ENCODE measurements at regions not wholly inside any gene's neighbourhood (a gene's known extent, or its start where the extent isn't known, plus 50 kb on each side); places are given as distances from the start of the nearest gene placed in this dataset.

- H3K27me3 ChIP-seq (ENCODE audit: insufficient read depth, low read length), result no peaks in the 10 kb centered on the region
- ChIA-PET POLR2A (no interaction called here), CTCF (no interaction called here), RAD21 (ENCODE audit: low non-redundant PET in 1 of 2, low total read pairs in 2 of 2, uncharacterized antibody in 2 of 2, unreplicated experiment in 2 of 2) (no interaction called here)
- H3K9me2 ChIP-seq (ENCODE audit: insufficient read depth), result no peaks in the 10 kb centered on the region
- no peaks in the 10 kb centered on the region for H3K79me2 ChIP-seq (ENCODE audit: insufficient read depth, low read length)
- no TSS peak for BruUV-seq (replicated peaks)
- H3K9ac ChIP-seq (ENCODE audit: low read length), result no peak overlapping the region
- no peak for TF ChIP-seq SP1 (IDR thresholded peaks at IDR 0.05; ENCODE audit: low read depth)
- no peak for TF ChIP-seq REST (IDR thresholded peaks at IDR 0.05; ENCODE audit: low read depth)
- H4K20me1 ChIP-seq (ENCODE audit: insufficient read depth), result no peaks in the 10 kb centered on the region
- H3K27ac ChIP-seq (ENCODE audit: low read depth, low read length), result no peak overlapping the region
- DNase-seq (ENCODE audit: low read depth, low spot score) (no peak), ATAC-seq (no peak)
- H3K4me2 ChIP-seq (ENCODE audit: low read length), result no peak overlapping the region
- H3K4me3 ChIP-seq (replicated peaks in 1 of 2; ENCODE audit: low read depth in 1 of 2, low read length in 2 of 2), result no peak overlapping the region
- no peaks in the 10 kb centered on the region for H3K9me3 ChIP-seq (ENCODE audit: control insufficient read depth in 1 of 2, insufficient read depth in 1 of 2, low read depth in 1 of 2, low read length in 2 of 2)
- no peak overlapping the region for H2AFZ ChIP-seq (ENCODE audit: low read depth, low read length, poor library complexity, severe bottlenecking)
- intact Hi-C loops (cut with micrococcal nuclease), result no loop called here
- H3K4me1 ChIP-seq (ENCODE audit: control insufficient read depth in 1 of 2, insufficient read depth in 2 of 2, low read length in 2 of 2), result no peaks in the 10 kb centered on the region
- H3K36me3 ChIP-seq (ENCODE audit: control insufficient read depth in 1 of 2, insufficient read depth in 2 of 2, low read length in 2 of 2), result no peaks in the 10 kb centered on the region
Measured at GRCh38 chr4:107129076-107129475, 93.0 kb upstream of the DKK2 start.

GRCh38 chr4:107128116-107128515 lies 92.0 kb upstream of the DKK2 start:
- no peak for ATAC-seq
- Histone ChIP-seq H4K20me1 (ENCODE audit: insufficient read depth) (no peaks in the 10 kb centered on the region), H3K4me3 (replicated peaks in 1 of 2; ENCODE audit: low read depth in 1 of 2, low read length in 2 of 2) (no peak overlapping the region), H3K4me1 (ENCODE audit: control insufficient read depth in 1 of 2, insufficient read depth in 2 of 2, low read length in 2 of 2) (no peaks in the 10 kb centered on the region), H3K27ac (ENCODE audit: low read depth, low read length) (no peak overlapping the region), H3K9me2 (ENCODE audit: insufficient read depth) (no peaks in the 10 kb centered on the region), H2AFZ (ENCODE audit: low read depth, low read length, poor library complexity, severe bottlenecking) (no peak overlapping the region), H3K9ac (ENCODE audit: low read length) (no peak overlapping the region), H3K4me2 (ENCODE audit: low read length) (no peak overlapping the region), H3K27me3 (ENCODE audit: insufficient read depth, low read length) (no peaks in the 10 kb centered on the region), H3K9me3 (ENCODE audit: control insufficient read depth in 1 of 2, insufficient read depth in 1 of 2, low read depth in 1 of 2, low read length in 2 of 2) (no peaks in the 10 kb centered on the region), H3K36me3 (ENCODE audit: control insufficient read depth in 1 of 2, insufficient read depth in 2 of 2, low read length in 2 of 2) (no peaks in the 10 kb centered on the region), H3K79me2 (ENCODE audit: insufficient read depth, low read length) (no peaks in the 10 kb centered on the region)
- RAD21 ChIA-PET (ENCODE audit: low non-redundant PET in 1 of 2, low total read pairs in 2 of 2, uncharacterized antibody in 2 of 2, unreplicated experiment in 2 of 2), result no interaction called here
- POLR2A ChIA-PET, result no interaction called here
- intact Hi-C loops (cut with micrococcal nuclease), result no loop called here
- DNase-seq (ENCODE audit: low read depth, low spot score), result no peak
- CTCF ChIA-PET, result no interaction called here
- TF ChIP-seq POLR2AphosphoS5 (IDR thresholded peaks at IDR 0.05; ENCODE audit: low read depth, low read length) (no peak), SIN3A (IDR thresholded peaks at IDR 0.05; ENCODE audit: low read depth) (no peak), EGR1 (IDR thresholded peaks at IDR 0.05; ENCODE audit: low read depth) (no peak), SP1 (IDR thresholded peaks at IDR 0.05; ENCODE audit: low read depth) (no peak), EZH2 (IDR thresholded peaks at IDR 0.05) (no peak), EZH2phosphoT487 (IDR thresholded peaks at IDR 0.05; ENCODE audit: borderline replicate concordance) (no peak), CTCF (IDR thresholded peaks at IDR 0.05 in 2 of 3, conservative IDR thresholded peaks at IDR 0.05 in 1 of 3; ENCODE audit: borderline replicate concordance in 1 of 3, insufficient read depth in 1 of 3, low read depth in 2 of 3, low read length in 2 of 3) (no peak), JUND (IDR thresholded peaks at IDR 0.05) (no peak), YY1 (IDR thresholded peaks at IDR 0.05; ENCODE audit: extremely low read depth, insufficient replicate concordance, low read depth, low read length) (no peak), ATF3 (IDR thresholded peaks at IDR 0.05) (no peak), ELF1 (IDR thresholded peaks at IDR 0.05; ENCODE audit: borderline replicate concordance, low read depth) (no peak), RAD21 (IDR thresholded peaks at IDR 0.05; ENCODE audit: low read depth) (no peak), ZFX (IDR thresholded peaks at IDR 0.05) (no peak), POLR2A (IDR thresholded peaks at IDR 0.05; ENCODE audit: borderline replicate concordance, extremely low read depth, insufficient read depth, insufficient read length) (no peak), CEBPB (IDR thresholded peaks at IDR 0.05; ENCODE audit: low read depth) (no peak)
- no TSS peak for BruUV-seq (replicated peaks)
